ENCODE measurements at regions not wholly inside any gene's neighbourhood (a gene's known extent, or its start where the extent isn't known, plus 50 kb on each side); places are given as distances from the start of the nearest gene placed in this dataset.

DNA sequence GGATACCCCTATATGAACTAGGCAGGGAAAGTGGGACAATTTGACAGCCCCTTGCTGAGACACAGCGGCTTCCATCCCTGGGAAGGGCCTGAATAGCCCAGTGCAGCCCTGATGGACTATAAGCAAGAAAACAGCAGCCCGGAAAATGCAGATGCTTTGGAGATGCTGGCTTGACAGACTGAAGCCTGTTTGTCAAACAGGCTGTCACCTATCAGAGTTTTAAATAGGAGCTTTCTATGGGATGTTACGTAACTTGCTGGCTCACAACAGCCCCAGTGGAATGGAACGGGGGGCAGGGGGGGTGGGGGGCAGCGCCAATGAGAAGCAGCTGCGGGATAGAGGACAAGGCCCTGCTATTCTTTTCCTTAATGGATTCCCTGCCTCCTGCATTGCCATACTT is 91.9 kb upstream of the NTM start:
- no peak for DNase-seq (ENCODE audit: extremely low spot score, unreplicated experiment)
- H3K9me3 Mint-ChIP-seq (ENCODE audit: unreplicated experiment), result no peaks in the 10 kb centered on the region
- TF ChIP-seq CTCF (IDR thresholded peaks at IDR 0.05), result no peak
- no peaks in the 10 kb centered on the region for H3K36me3 Mint-ChIP-seq (ENCODE audit: unreplicated experiment)
- no peaks in the 10 kb centered on the region for H3K4me1 Mint-ChIP-seq (ENCODE audit: unreplicated experiment)
- H3K27ac Mint-ChIP-seq (ENCODE audit: unreplicated experiment), result no peak overlapping the region
- no peaks in the 10 kb centered on the region for H3K27me3 Mint-ChIP-seq (ENCODE audit: unreplicated experiment)
- H3K4me3 Mint-ChIP-seq (ENCODE audit: unreplicated experiment), result no peak overlapping the region

DNA sequence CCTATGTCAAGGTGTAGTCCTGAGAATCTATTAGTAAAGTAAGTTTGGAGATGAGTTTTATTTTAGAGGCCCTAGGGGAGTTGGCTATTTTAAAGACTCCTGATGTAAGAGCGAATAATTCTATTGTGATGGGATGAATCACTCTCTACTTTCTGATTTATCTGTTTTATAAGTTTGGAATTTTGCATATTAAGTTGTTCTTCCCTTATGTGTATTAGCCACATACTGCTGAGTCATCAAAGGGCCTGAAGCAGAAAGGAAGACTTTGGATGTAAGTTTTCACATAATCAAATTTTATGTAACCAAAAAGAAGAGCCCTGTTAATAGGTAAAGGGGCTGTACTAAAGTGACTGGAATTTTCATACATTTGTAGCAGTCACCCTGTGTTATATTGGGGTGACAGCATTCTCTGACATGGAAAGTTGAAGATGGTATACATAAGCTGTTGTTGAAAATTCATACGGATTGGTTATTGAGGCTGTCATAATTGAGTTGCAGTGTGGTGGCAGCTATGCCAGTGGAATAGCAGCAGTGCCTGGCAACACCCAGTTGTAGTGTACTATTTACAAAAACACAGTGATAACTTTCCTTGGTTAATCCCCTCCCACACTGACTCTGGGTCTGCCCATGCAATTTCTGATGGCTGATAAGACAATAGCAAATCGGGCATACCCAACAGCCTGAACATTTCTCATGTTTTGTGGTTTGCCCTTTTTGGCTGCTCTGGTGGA is 90.6 kb upstream of the NTM start:
- H3K27ac Mint-ChIP-seq (ENCODE audit: unreplicated experiment), result no peak overlapping the region
- H3K4me1 Mint-ChIP-seq (ENCODE audit: unreplicated experiment), result no peaks in the 10 kb centered on the region
- peaks cover 5% of the 10 kb centered on the region for H3K27me3 Mint-ChIP-seq (ENCODE audit: unreplicated experiment)
- no peaks in the 10 kb centered on the region for H3K36me3 Mint-ChIP-seq (ENCODE audit: unreplicated experiment)
- DNase-seq (ENCODE audit: extremely low spot score, unreplicated experiment), result no peak
- no peak for TF ChIP-seq CTCF (IDR thresholded peaks at IDR 0.05)
- no peak overlapping the region for H3K4me3 Mint-ChIP-seq (ENCODE audit: unreplicated experiment)
- H3K9me3 Mint-ChIP-seq (ENCODE audit: unreplicated experiment), result no peaks in the 10 kb centered on the region

- no peak overlapping the region for H3K4me3 Mint-ChIP-seq (ENCODE audit: unreplicated experiment)
- peaks cover 11% of the 10 kb centered on the region for H3K27me3 Mint-ChIP-seq (ENCODE audit: unreplicated experiment)
- no peak for DNase-seq (ENCODE audit: extremely low spot score, unreplicated experiment)
- H3K36me3 Mint-ChIP-seq (ENCODE audit: unreplicated experiment), result no peaks in the 10 kb centered on the region
- no peak for TF ChIP-seq CTCF (IDR thresholded peaks at IDR 0.05)
- no peaks in the 10 kb centered on the region for H3K9me3 Mint-ChIP-seq (ENCODE audit: unreplicated experiment)
- no peaks in the 10 kb centered on the region for H3K4me1 Mint-ChIP-seq (ENCODE audit: unreplicated experiment)
- no peak overlapping the region for H3K27ac Mint-ChIP-seq (ENCODE audit: unreplicated experiment)
Observed at GRCh38 chr11:131281316-131281715, 89.1 kb upstream of the NTM start.

- H3K27me3 Mint-ChIP-seq (ENCODE audit: unreplicated experiment), result peaks cover 23% of the 10 kb centered on the region
- no peak for DNase-seq (ENCODE audit: extremely low spot score, unreplicated experiment)
- no peak overlapping the region for H3K4me3 Mint-ChIP-seq (ENCODE audit: unreplicated experiment)
- H3K9me3 Mint-ChIP-seq (ENCODE audit: unreplicated experiment), result no peaks in the 10 kb centered on the region
- TF ChIP-seq CTCF (IDR thresholded peaks at IDR 0.05), result no peak
- no peaks in the 10 kb centered on the region for H3K4me1 Mint-ChIP-seq (ENCODE audit: unreplicated experiment)
- no peaks in the 10 kb centered on the region for H3K36me3 Mint-ChIP-seq (ENCODE audit: unreplicated experiment)
- no peak overlapping the region for H3K27ac Mint-ChIP-seq (ENCODE audit: unreplicated experiment)
Observed at GRCh38 chr11:131284041-131284440, 86.4 kb upstream of the NTM start.

DNA sequence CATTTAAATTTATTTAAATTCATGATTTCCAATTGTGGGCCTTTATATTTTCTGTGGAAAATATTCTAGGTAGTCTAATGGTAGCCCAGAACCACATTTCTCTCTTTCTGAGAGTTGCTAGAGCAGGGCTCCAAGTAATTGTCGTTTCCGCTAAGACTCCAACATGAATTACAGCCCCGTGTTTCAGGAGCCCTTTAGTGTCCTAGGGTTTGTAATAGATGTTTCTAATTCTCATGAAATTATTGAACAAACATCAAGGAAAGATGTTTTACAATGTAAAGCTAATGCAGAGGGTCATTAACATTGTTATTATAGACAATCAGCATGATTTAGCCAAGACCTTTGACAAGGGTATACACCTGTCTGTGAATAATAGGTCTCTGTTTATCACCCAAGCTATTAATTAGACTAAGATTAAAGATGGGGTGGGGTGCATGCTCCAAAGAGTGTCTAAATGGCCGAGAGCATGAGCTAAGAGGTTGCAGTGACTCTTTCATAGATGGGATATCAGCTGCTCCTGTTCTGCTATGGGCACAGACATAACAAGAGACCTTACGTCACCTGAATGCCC is 81.8 kb upstream of the NTM start:
- no peak for DNase-seq (ENCODE audit: extremely low spot score, unreplicated experiment)
- Mint-ChIP-seq H3K4me3 (ENCODE audit: unreplicated experiment) (no peak overlapping the region), H3K27ac (ENCODE audit: unreplicated experiment) (no peak overlapping the region), H3K27me3 (ENCODE audit: unreplicated experiment) (peaks cover 45% of the 10 kb centered on the region), H3K9me3 (ENCODE audit: unreplicated experiment) (no peaks in the 10 kb centered on the region), H3K4me1 (ENCODE audit: unreplicated experiment) (no peaks in the 10 kb centered on the region), H3K36me3 (ENCODE audit: unreplicated experiment) (no peaks in the 10 kb centered on the region)
- no peak for TF ChIP-seq CTCF (IDR thresholded peaks at IDR 0.05)
